ENCODE measurements at regions not wholly inside any gene's neighbourhood (a gene's known extent, or its start where the extent isn't known, plus 50 kb on each side); places are given as distances from the start of the nearest gene placed in this dataset.

DNA sequence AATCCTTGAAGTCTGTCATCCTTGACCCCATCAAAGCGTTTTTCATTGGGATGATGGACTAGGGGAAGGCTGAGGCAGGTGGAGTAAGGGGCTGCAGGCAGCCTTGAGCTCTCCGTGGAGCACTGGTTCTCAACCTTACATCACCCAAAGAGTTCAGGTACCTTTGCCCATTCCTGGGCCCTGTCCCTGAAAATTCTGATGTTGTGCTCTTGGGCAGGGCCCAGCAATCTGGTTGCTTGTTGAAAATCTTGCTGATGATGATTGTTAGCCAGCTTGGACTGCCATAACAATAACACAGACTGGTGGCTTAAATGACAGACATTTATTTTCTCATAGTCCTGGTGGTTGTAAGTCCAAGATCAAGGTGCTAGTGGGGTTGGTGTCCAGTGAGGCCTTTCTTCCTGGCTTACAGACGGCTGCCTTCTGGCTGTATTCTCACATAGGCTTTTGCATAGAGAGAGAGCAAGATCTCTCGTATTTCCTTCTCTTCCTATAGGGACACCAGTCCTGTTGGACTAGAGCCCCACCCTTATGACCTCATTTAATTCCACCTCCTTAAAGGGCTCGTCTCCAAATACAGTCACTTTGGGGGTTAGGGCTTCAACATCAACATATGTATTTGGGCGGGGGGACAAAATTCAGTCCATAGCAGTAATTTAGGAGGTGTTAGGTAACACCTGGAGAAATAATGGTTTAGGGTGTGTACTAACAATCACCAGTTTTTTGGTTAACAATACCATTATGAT, 104.9 kb downstream of the PLEKHG1 start:
- Histone ChIP-seq H3K27me3 (no peaks in the 10 kb centered on the region), H3K36me3 (no peaks in the 10 kb centered on the region), H3K27ac (no peak overlapping the region), H3K9me3 (no peaks in the 10 kb centered on the region), H3K4me1 (no peaks in the 10 kb centered on the region), H3K4me3 (no peak overlapping the region)
- intact Hi-C loops (cut with DNase I) = no loop called here
- no peak for TF ChIP-seq POLR2AphosphoS5 (IDR thresholded peaks at IDR 0.05; ENCODE audit: insufficient read depth in 1 of 2, low read depth in 1 of 2)
- no peak for TF ChIP-seq POLR2A (IDR thresholded peaks at IDR 0.05)
- no peak for DNase-seq (ENCODE audit: extremely low spot score in 2 of 2)

DNA sequence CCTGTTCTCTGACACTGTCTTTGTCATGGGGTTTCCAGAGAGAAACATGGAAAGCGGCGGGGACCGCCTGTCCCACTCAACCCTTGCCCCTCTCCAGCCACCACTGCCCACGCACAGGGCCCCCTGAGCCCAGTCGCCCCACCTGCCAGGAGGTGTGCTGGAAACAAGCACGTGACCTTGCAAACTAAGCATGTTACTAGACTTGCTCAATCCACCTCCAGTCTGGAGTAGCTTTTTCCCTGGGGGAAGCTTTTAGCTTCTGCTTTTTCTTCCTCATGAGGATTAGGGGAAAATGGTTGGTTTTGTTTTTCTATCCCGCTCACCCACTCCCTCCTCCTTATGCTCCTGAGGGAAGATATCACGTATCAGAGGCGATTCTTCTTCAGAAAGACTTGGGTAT, 105.7 kb downstream of the PLEKHG1 start:
- intact Hi-C loops (cut with DNase I) = no loop called here
- no peak for DNase-seq (ENCODE audit: extremely low spot score in 2 of 2)
- TF ChIP-seq POLR2A (IDR thresholded peaks at IDR 0.05) (no peak), POLR2AphosphoS5 (IDR thresholded peaks at IDR 0.05; ENCODE audit: insufficient read depth in 1 of 2, low read depth in 1 of 2) (no peak)
- TF ChIP-seq, protein P1, sequence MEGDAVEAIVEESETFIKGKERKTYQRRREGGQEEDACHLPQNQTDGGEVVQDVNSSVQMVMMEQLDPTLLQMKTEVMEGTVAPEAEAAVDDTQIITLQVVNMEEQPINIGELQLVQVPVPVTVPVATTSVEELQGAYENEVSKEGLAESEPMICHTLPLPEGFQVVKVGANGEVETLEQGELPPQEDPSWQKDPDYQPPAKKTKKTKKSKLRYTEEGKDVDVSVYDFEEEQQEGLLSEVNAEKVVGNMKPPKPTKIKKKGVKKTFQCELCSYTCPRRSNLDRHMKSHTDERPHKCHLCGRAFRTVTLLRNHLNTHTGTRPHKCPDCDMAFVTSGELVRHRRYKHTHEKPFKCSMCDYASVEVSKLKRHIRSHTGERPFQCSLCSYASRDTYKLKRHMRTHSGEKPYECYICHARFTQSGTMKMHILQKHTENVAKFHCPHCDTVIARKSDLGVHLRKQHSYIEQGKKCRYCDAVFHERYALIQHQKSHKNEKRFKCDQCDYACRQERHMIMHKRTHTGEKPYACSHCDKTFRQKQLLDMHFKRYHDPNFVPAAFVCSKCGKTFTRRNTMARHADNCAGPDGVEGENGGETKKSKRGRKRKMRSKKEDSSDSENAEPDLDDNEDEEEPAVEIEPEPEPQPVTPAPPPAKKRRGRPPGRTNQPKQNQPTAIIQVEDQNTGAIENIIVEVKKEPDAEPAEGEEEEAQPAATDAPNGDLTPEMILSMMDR (IDR thresholded peaks at IDR 0.05) = no peak
- Histone ChIP-seq H3K27me3 (no peaks in the 10 kb centered on the region), H3K27ac (no peak overlapping the region), H3K36me3 (no peaks in the 10 kb centered on the region), H3K4me3 (no peak overlapping the region), H3K9me3 (no peaks in the 10 kb centered on the region), H3K4me1 (no peaks in the 10 kb centered on the region)

DNA sequence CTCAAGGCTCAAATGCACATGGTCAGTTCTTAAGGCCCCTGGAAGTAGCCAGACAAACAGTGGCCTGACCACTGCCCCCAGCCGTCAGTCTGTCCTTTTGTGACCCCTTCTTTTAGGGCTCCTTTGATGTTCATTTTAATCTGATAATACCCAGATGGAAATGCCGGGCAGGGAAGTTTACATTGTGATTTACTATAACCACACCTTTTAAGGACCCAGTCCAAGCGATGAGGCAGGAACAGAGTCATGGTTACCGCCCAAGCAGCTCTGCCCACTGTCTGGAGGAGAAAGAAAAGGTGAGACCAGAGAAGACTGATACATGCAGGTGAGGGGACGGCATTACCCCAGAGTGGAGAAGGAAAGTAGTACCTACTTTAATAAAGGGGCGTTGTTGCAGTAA, 110.6 kb downstream of the PLEKHG1 start:
- no peak for DNase-seq (ENCODE audit: extremely low spot score in 2 of 2)
- Histone ChIP-seq H3K4me1 (peaks cover 12% of the 10 kb centered on the region), H3K27ac (no peak overlapping the region), H3K9me3 (no peaks in the 10 kb centered on the region), H3K36me3 (no peaks in the 10 kb centered on the region), H3K27me3 (no peaks in the 10 kb centered on the region), H3K4me3 (no peak overlapping the region)
- intact Hi-C loops (cut with DNase I) = no loop called here
- TF ChIP-seq POLR2AphosphoS5 (IDR thresholded peaks at IDR 0.05; ENCODE audit: insufficient read depth in 1 of 2, low read depth in 1 of 2) (no peak), POLR2A (IDR thresholded peaks at IDR 0.05) (no peak)
- TF ChIP-seq, protein P1 (IDR thresholded peaks at IDR 0.05) = no peak

DNA sequence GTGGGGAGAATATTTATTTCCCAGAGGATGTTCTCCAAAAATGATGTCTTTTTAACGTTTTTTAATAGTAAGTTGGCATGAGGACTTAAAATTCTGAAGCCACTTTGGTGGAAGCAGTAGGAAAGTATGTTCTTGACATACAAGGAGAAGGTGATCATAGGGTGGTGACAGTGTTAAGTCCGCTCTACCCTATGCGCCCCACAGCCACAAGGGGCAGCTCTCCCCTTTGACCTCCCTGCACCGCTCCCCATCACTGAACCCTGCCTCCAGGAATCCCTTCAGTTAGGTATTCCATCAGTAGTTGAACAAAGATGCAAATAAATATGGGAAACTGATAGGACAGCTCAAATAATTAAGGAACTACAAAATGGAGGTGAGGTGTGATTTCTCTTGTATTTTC, 111.4 kb downstream of the PLEKHG1 start:
- no peaks in the 10 kb centered on the region for H3K27me3 ChIP-seq
- intact Hi-C loops (cut with DNase I) = no loop called here
- H3K4me3 ChIP-seq = no peak overlapping the region
- DNase-seq (ENCODE audit: extremely low spot score in 2 of 2) = no peak
- H3K27ac ChIP-seq = no peak overlapping the region
- H3K4me1 ChIP-seq = peaks cover 12% of the 10 kb centered on the region
- no peaks in the 10 kb centered on the region for H3K9me3 ChIP-seq
- H3K36me3 ChIP-seq = no peaks in the 10 kb centered on the region
- no peak for TF ChIP-seq POLR2AphosphoS5 (IDR thresholded peaks at IDR 0.05; ENCODE audit: insufficient read depth in 1 of 2, low read depth in 1 of 2)
- TF ChIP-seq POLR2A (IDR thresholded peaks at IDR 0.05) = no peak
- TF ChIP-seq, protein P1 (IDR thresholded peaks at IDR 0.05) = no peak

DNA sequence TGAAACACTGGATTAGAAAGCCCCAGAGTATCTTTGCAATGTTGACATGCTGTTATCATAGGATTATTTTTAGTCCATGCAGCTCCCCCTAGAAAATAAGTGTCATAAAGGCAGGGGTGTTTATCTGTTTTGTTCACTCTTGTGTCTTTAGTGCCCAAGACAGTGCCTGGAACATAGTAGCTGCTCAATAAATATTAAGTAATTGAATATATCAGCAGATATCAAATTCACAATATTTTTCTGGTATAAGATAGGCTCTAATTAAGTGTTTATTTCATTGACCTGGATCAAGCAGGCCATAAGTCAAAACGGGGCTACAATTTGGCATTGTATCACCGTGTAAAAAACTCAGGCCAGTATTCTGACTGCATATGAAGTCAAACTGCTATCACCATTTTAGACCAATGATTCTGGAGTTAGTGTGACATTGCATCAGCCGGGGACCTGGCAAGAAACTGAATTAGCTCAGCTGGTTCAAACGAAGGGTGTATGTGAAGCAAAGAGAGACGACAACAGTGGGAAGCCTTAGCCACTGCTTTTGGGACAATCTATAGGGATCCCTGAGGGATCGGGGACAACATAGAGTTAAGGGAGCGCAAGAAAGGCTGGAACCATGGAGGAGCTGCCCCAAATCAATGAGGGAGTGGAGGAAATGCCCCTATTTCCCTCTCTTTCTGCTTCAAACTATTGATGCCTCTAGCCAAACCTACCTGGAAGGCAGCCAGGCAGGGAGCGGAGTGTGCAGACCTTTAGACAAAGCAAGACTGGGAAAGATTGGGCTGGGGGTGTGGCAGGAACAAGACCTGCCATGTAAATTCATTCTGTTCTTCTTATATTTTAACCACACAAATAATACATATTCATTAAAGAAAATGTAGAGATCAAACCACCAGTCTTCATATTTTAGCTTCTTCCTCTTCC, 112.2 kb downstream of the PLEKHG1 start:
- intact Hi-C loops (cut with DNase I) = no loop called here
- H3K27me3 ChIP-seq = no peaks in the 10 kb centered on the region
- no peak for DNase-seq (ENCODE audit: extremely low spot score in 2 of 2)
- no peak overlapping the region for H3K4me3 ChIP-seq
- no peak overlapping the region for H3K27ac ChIP-seq
- H3K9me3 ChIP-seq = no peaks in the 10 kb centered on the region
- peaks cover 12% of the 10 kb centered on the region for H3K4me1 ChIP-seq
- TF ChIP-seq, protein P1 (IDR thresholded peaks at IDR 0.05) = no peak
- TF ChIP-seq POLR2A (IDR thresholded peaks at IDR 0.05) (no peak), POLR2AphosphoS5 (IDR thresholded peaks at IDR 0.05; ENCODE audit: insufficient read depth in 1 of 2, low read depth in 1 of 2) (no peak)
- H3K36me3 ChIP-seq = no peaks in the 10 kb centered on the region

Data from vagina (tissue), 2 donors.